Panc1 (cell line): ENCODE measurements at regions not wholly inside any gene's neighbourhood (a gene's known extent, or its start where the extent isn't known, plus 50 kb on each side); places are given as distances from the start of the nearest gene placed in this dataset.

Experiments
- ATAC-seq: fragments of 200-7000 bp; cut with Tn5 transposase; 2 replicates; pipeline ENCODE4 v1.9.1; 2020; ENCODE audit warnings: mild to moderate bottlenecking, moderate library complexity
- BruUV-seq: library from RNA; stranded (reverse); fragments of 400-500 nt; replicated peaks from 2 replicates; lab custom pipeline; 2021; lab: Mats Ljungman, UMichigan
- CTCF ChIA-PET: fragments of 300-600 bp; sonication (Branson Sonifier 250); formaldehyde crosslinking; loops from one replicate; lab custom pipeline; 2022; ENCODE audit warnings: antibody characterized with exemption; lab: Charles Lee
- POLR2A ChIA-PET: fragments of 300-600 bp; sonication (Branson Sonifier 250); formaldehyde crosslinking; loops from one replicate; lab custom pipeline; 2022; ENCODE audit warnings: antibody characterized with exemption; lab: Charles Lee
- DNase-seq: peaks from one replicate; pipeline ENCODE4 v3.0.0-alpha.2; 2010; ENCODE audit warnings: low read depth, low spot score
- H3K27ac ChIP-seq: 2 replicates; pipeline ENCODE4 v1.5.1; 2011; ENCODE audit warnings: mild to moderate bottlenecking, low read length, inconsistent platforms
- H3K27me3 ChIP-seq: fragments of 200-500 bp; sonication (Bioruptor generic); 2 replicates; pipeline ENCODE4 v1.6.0; 2014; ENCODE audit warnings: low read length, inconsistent platforms; ENCODE audit not compliant: control insufficient read depth, insufficient read depth
- H3K36me3 ChIP-seq: fragments of 200-500 bp; sonication (Bioruptor generic); 2 replicates; pipeline ENCODE4 v1.5.1; 2014; ENCODE audit warnings: inconsistent platforms, mild to moderate bottlenecking, low read length, moderate library complexity; ENCODE audit not compliant: control insufficient read depth, insufficient read depth
- H3K4me1 ChIP-seq: 2 replicates; pipeline ENCODE4 v1.5.1; 2011; ENCODE audit warnings: inconsistent platforms, mild to moderate bottlenecking, low read length, moderate library complexity; ENCODE audit not compliant: control insufficient read depth, insufficient read depth
- H3K4me3 ChIP-seq, 2 experiments: 2 replicates each; pipeline ENCODE4 v1.5.1; 2011 to 2012; ENCODE audit warnings: low read depth in 2 of 2, low read length in 2 of 2, mild to moderate bottlenecking in 2 of 2, inconsistent platforms in 1 of 2, moderate library complexity in 1 of 2
- H3K9me3 ChIP-seq: fragments of 200-500 bp; sonication (Bioruptor generic); 2 replicates; pipeline ENCODE4 v1.5.1; 2014; ENCODE audit warnings: low read depth, mild to moderate bottlenecking, inconsistent platforms, low read length, moderate library complexity; ENCODE audit not compliant: control insufficient read depth, insufficient read depth
- POLR2AphosphoS5 ChIP-seq: IDR thresholded peaks from 2 replicates; pipeline ENCODE4 v1.6.1; 2012; ENCODE audit warnings: mild to moderate bottlenecking, low read depth, low read length, moderate library complexity
- REST ChIP-seq, 2 experiments: IDR thresholded peaks; 2 replicates each; pipeline ENCODE4 v1.6.1; 2011 to 2012; ENCODE audit warnings: low read depth in 2 of 2, control low read depth in 1 of 2, low read length in 1 of 2, mild to moderate bottlenecking in 1 of 2, moderate library complexity in 1 of 2; ENCODE audit not compliant: insufficient read depth in 1 of 2
- SIN3A ChIP-seq: IDR thresholded peaks from 2 replicates; pipeline ENCODE4 v1.6.1; 2012; ENCODE audit warnings: low read depth, mild to moderate bottlenecking, low read length, moderate library complexity, borderline replicate concordance; ENCODE audit not compliant: insufficient read depth
- TCF7L2 ChIP-seq: IDR thresholded peaks from 2 replicates; pipeline ENCODE4 v1.6.1; 2011; ENCODE audit warnings: mild to moderate bottlenecking, low read depth, low read length, inconsistent platforms
- in situ Hi-C: cut with HindIII; loops from 2 replicates; pipeline ENCODE4 v1.10.0; 2016; ENCODE audit warnings: low sequenced_read_pairs, low pct_unique_long_range_greater_than_20kb
- intact Hi-C: fragments of 100-400 bp; cut with micrococcal nuclease; formaldehyde crosslinking; loops from one replicate; pipeline ENCODE4 v1.10.0; 2022; ENCODE audit not compliant: unreplicated experiment
- TF ChIP-seq, protein P1 (sequence below): fragments of 450-650 bp; IDR thresholded peaks from 2 replicates; pipeline ENCODE4 v1.5.1; 2017; ENCODE audit warnings: mild to moderate bottlenecking

GRCh38 chr18:61637905-61638595 is 254.8 kb downstream of the RNF152 start:
- TF ChIP-seq SIN3A: no peak
- no peak for TF ChIP-seq REST (IDR thresholded peaks at IDR 0.05; ENCODE audit: insufficient read depth in 1 of 2, low read depth in 2 of 2, low read length in 1 of 2)
- Histone ChIP-seq H3K4me3 (no peak overlapping the region), H3K36me3 (no peaks in the 10 kb centered on the region), H3K4me1 (no peaks in the 10 kb centered on the region), H3K27me3 (no peaks in the 10 kb centered on the region), H3K27ac (no peak overlapping the region), H3K9me3 (no peaks in the 10 kb centered on the region)
- no TSS peak for BruUV-seq
- DNase-seq (no peak), ATAC-seq (no peak)
- in situ Hi-C loops: no loop called here
- CTCF ChIA-PET: no interaction called here
- intact Hi-C loops: no loop called here
- POLR2A ChIA-PET: no interaction called here

DNA sequence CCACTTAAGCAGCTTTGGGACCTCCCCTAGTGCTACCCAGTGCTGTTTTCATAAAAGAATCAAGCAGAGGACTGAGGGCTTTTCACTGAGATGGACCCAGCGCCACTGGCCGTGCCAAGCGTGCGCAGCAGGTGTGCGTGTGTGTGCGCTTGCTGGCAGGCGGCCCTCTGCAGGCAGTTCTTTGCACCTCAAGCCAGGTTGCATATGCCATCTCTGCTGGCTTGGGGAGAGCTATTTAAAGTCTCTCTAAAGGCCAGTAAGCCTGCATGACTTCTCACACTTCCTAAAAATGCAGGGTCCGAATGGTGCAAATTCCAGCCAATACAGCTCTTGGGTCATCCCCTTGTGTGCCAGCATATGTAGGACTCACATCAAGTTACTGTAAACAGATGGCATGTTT is 255.5 kb downstream of the RNF152 start:
- Histone ChIP-seq H3K4me3 (no peak overlapping the region), H3K9me3 (no peaks in the 10 kb centered on the region), H3K36me3 (no peaks in the 10 kb centered on the region), H3K4me1 (no peaks in the 10 kb centered on the region), H3K27ac (no peak overlapping the region), H3K27me3 (no peaks in the 10 kb centered on the region)
- no TSS peak for BruUV-seq
- TF ChIP-seq, protein P1, sequence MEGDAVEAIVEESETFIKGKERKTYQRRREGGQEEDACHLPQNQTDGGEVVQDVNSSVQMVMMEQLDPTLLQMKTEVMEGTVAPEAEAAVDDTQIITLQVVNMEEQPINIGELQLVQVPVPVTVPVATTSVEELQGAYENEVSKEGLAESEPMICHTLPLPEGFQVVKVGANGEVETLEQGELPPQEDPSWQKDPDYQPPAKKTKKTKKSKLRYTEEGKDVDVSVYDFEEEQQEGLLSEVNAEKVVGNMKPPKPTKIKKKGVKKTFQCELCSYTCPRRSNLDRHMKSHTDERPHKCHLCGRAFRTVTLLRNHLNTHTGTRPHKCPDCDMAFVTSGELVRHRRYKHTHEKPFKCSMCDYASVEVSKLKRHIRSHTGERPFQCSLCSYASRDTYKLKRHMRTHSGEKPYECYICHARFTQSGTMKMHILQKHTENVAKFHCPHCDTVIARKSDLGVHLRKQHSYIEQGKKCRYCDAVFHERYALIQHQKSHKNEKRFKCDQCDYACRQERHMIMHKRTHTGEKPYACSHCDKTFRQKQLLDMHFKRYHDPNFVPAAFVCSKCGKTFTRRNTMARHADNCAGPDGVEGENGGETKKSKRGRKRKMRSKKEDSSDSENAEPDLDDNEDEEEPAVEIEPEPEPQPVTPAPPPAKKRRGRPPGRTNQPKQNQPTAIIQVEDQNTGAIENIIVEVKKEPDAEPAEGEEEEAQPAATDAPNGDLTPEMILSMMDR: no peak
- TF ChIP-seq POLR2AphosphoS5 (no peak), TCF7L2 (no peak), SIN3A (no peak), REST (IDR thresholded peaks at IDR 0.05; ENCODE audit: insufficient read depth in 1 of 2, low read depth in 2 of 2, low read length in 1 of 2) (no peak)
- DNase-seq (no peak), ATAC-seq (no peak)
- POLR2A ChIA-PET: no interaction called here
- CTCF ChIA-PET: interaction anchor here (0.6 kb wide), 1 partner anchor 612 kb away, joined by 3 read pairs; no protein-coding TSS in a partner anchor
- in situ Hi-C loops (no loop called here), intact Hi-C loops (no loop called here)
